ENCODE measurements at regions not wholly inside any gene's neighbourhood (a gene's known extent, or its start where the extent isn't known, plus 50 kb on each side); places are given as distances from the start of the nearest gene placed in this dataset.

- no peaks in the 10 kb centered on the region for H3K36me3 ChIP-seq
- DNase-seq, result no peak
- no peaks in the 10 kb centered on the region for H3K4me1 ChIP-seq
- TF ChIP-seq, protein P1, sequence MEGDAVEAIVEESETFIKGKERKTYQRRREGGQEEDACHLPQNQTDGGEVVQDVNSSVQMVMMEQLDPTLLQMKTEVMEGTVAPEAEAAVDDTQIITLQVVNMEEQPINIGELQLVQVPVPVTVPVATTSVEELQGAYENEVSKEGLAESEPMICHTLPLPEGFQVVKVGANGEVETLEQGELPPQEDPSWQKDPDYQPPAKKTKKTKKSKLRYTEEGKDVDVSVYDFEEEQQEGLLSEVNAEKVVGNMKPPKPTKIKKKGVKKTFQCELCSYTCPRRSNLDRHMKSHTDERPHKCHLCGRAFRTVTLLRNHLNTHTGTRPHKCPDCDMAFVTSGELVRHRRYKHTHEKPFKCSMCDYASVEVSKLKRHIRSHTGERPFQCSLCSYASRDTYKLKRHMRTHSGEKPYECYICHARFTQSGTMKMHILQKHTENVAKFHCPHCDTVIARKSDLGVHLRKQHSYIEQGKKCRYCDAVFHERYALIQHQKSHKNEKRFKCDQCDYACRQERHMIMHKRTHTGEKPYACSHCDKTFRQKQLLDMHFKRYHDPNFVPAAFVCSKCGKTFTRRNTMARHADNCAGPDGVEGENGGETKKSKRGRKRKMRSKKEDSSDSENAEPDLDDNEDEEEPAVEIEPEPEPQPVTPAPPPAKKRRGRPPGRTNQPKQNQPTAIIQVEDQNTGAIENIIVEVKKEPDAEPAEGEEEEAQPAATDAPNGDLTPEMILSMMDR (IDR thresholded peaks at IDR 0.05), result no peak
- H3K9me3 ChIP-seq, result no peaks in the 10 kb centered on the region
- intact Hi-C loops (cut with DNase I; ENCODE audit: low total_unique reads), result no loop called here
- no peak overlapping the region for H3K27ac ChIP-seq
- H3K4me3 ChIP-seq, result no peak overlapping the region
- peaks cover 0 to 47% of the 10 kb centered on the region in 2 donors for H3K27me3 ChIP-seq
Observed at GRCh38 chr3:194219826-194220410, 84.0 kb downstream of the HES1 start.

DNA sequence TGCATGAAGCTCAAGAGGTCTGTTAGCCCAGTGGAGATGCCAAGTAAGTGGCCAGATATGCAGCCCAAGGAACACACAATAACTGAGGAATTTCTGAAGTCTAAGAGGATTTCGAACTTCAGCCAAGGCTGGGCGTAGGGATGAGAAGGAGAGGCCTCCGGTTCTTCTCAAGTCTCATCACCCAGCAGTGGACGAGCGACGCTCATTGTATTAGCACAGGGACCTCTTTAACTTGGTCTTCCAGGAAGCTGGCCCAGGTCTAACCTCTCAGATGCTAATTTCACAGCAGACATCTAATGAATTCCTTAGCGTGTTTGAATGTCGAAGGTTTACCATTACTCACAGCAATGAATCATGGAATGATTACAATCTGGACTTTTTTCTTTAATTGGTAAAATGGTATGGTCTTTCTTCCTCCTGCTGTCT is 85.0 kb downstream of the HES1 start:
- Histone ChIP-seq H3K27ac (no peak overlapping the region), H3K4me1 (no peaks in the 10 kb centered on the region), H3K36me3 (no peaks in the 10 kb centered on the region), H3K4me3 (no peak overlapping the region), H3K27me3 (peaks cover 0 to 57% of the 10 kb centered on the region in 2 donors), H3K9me3 (no peaks in the 10 kb centered on the region)
- intact Hi-C loops (cut with DNase I; ENCODE audit: low total_unique reads), result no loop called here
- TF ChIP-seq, protein P1 (IDR thresholded peaks at IDR 0.05), result no peak
- no peak for DNase-seq

DNA sequence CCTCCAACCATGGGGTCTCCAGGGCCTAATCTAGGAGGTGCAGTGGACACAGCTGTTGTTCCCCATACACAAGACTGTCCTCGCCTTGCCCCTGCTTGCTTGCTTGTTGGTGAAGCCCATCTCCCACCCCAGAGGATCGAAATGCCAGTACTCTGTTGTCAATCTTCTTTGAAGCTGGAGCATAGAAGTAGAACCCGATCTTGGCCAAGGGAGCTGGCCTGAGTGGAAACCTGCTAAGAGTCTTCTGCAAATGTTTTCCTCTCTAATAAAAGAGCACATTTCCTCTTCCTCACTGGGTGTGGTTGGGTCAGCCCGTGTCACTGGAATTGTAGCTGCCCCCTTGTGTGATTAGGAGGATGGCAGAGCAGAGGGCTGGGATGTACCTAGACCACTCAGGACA is 85.4 kb downstream of the HES1 start:
- no peak for DNase-seq
- no peak overlapping the region for H3K27ac ChIP-seq
- H3K4me1 ChIP-seq, result no peaks in the 10 kb centered on the region
- H3K9me3 ChIP-seq, result no peaks in the 10 kb centered on the region
- TF ChIP-seq, protein P1 (IDR thresholded peaks at IDR 0.05), result no peak
- intact Hi-C loops (cut with DNase I; ENCODE audit: low total_unique reads), result no loop called here
- no peak overlapping the region for H3K4me3 ChIP-seq
- peaks cover 0 to 59% of the 10 kb centered on the region in 2 donors for H3K27me3 ChIP-seq
- H3K36me3 ChIP-seq, result no peaks in the 10 kb centered on the region

GRCh38 chr3:194223951-194224350 is 88.0 kb downstream of the HES1 start:
- H3K36me3 ChIP-seq, result no peaks in the 10 kb centered on the region
- DNase-seq, result no peak
- no peaks in the 10 kb centered on the region for H3K9me3 ChIP-seq
- peaks cover 0 to 60% of the 10 kb centered on the region in 2 donors for H3K27me3 ChIP-seq
- H3K4me1 ChIP-seq, result no peaks in the 10 kb centered on the region
- TF ChIP-seq, protein P1 (IDR thresholded peaks at IDR 0.05), result no peak
- no peak overlapping the region for H3K4me3 ChIP-seq
- H3K27ac ChIP-seq, result no peak overlapping the region
- intact Hi-C loops (cut with DNase I; ENCODE audit: low total_unique reads), result no loop called here

DNA sequence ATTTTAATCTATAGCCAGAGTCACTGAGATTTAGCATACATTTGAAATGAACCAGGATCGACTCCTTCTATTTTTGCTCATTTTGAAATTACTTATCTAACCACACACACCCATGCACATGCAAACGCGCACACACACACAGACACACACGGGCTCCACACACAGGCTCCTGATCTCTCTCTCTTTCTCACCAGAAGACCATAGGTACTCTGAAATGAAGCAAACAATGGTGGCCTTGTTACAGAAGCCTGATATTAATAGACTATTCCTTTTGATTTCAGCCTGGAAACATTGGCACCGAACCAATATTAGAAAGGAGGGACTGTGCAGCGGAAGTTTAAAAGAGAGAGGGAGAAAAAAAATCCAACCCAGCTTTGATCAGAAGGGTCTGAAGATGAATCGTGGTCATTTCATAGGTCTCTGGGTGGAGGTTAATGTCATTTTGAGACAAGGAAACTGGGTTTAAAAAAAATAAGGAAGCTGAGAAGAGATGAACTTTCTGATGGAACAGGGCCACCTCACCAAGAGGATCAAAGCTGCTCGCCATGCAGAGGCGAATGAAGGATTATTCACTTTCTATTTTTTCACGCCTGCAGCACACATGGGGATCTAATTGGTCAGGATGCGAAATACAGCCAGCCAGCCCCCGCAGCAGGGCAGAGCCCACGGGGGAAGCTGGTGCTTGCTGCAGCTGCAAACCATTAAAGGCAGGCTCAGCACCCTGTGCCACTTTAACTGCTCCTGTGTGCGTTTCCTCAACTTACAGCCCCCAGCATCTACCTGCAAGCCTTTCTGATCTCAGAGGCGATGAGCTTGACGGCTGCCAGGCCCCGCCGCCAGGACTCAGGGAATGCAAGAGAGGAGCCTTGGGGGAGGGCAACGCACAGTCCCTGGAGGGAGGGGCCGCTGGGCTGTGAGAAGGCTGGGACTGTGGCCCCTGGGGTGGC is 88.8 kb downstream of the HES1 start:
- H3K36me3 ChIP-seq, result no peaks in the 10 kb centered on the region
- intact Hi-C loops (cut with DNase I; ENCODE audit: low total_unique reads), result no loop called here
- H3K27ac ChIP-seq, result no peak overlapping the region
- H3K27me3 ChIP-seq, result peaks cover 0 to 60% of the 10 kb centered on the region in 2 donors
- TF ChIP-seq, protein P1 (IDR thresholded peaks at IDR 0.05), result no peak
- no peaks in the 10 kb centered on the region for H3K9me3 ChIP-seq
- no peaks in the 10 kb centered on the region for H3K4me1 ChIP-seq
- DNase-seq, result no peak
- no peak overlapping the region for H3K4me3 ChIP-seq
